Smooth muscle cell (in vitro differentiated cells): ENCODE measurements at regions not wholly inside any gene's neighbourhood (a gene's known extent, or its start where the extent isn't known, plus 50 kb on each side); places are given as distances from the start of the nearest gene placed in this dataset.
A peak's percentile ranks its signal among the peaks of the same experiment; 100 is the strongest.

Source experiments
- DNase-seq: peaks from one replicate; lab custom pipeline; 2025; ENCODE audit not compliant: unreplicated experiment; lab: John Stamatoyannopoulos, UW
- H2AFZ ChIP-seq: fragments of 200-600 bp; sonication (generic); 2 replicates; pipeline ENCODE4 v1.6.0; 2016; ENCODE audit warnings: antibody characterized with exemption, low read depth, mild to moderate bottlenecking
- H3F3A ChIP-seq: fragments of 200-600 bp; sonication (generic); 2 replicates; pipeline ENCODE4 v1.6.0; 2017; ENCODE audit warnings: antibody characterized with exemption, low read depth
- H3K27ac ChIP-seq: fragments of 200-600 bp; sonication (generic); 2 replicates; pipeline ENCODE4 v1.5.1; 2016; ENCODE audit warnings: low read depth, mild to moderate bottlenecking
- H3K27me3 ChIP-seq: fragments of 200-600 bp; sonication (generic); 2 replicates; pipeline ENCODE4 v1.6.1; 2016; ENCODE audit warnings: low read depth, mild to moderate bottlenecking
- H3K36me3 ChIP-seq: fragments of 200-600 bp; sonication (generic); 2 replicates; pipeline ENCODE4 v1.5.1; 2016; ENCODE audit warnings: low read depth
- H3K4me1 ChIP-seq: fragments of 200-600 bp; sonication (generic); 2 replicates; pipeline ENCODE4 v1.5.1; 2016; ENCODE audit warnings: low read depth
- H3K4me2 ChIP-seq: fragments of 200-600 bp; sonication (generic); 2 replicates; pipeline ENCODE4 v1.6.0; 2016; ENCODE audit warnings: mild to moderate bottlenecking
- H3K4me3 ChIP-seq: fragments of 200-600 bp; sonication (generic); 2 replicates; pipeline ENCODE4 v1.5.1; 2016; ENCODE audit warnings: mild to moderate bottlenecking
- H3K79me2 ChIP-seq: fragments of 200-600 bp; sonication (generic); 2 replicates; pipeline ENCODE4 v1.6.0; 2016; ENCODE audit warnings: low read depth, mild to moderate bottlenecking
- H3K9ac ChIP-seq: fragments of 200-600 bp; sonication (generic); 2 replicates; pipeline ENCODE4 v1.6.0; 2016; ENCODE audit warnings: low read depth
- H3K9me3 ChIP-seq: fragments of 200-600 bp; sonication (generic); replicated peaks from 2 replicates; pipeline ENCODE4 v1.5.1; 2016; ENCODE audit warnings: low read depth
- H4K20me1 ChIP-seq: fragments of 200-600 bp; sonication (generic); 2 replicates; pipeline ENCODE4 v1.6.0; 2016; ENCODE audit warnings: low read depth
- WGBS: methylation state at CpG from one replicate; pipeline ENCODE4 v1.1.7; 2016; ENCODE audit warnings: low lambda C conversion rate; 5-methylcytosine and 5-hydroxymethylcytosine counted together
- TF ChIP-seq, protein P1 (sequence below): fragments of 200-600 bp; sonication (generic); IDR thresholded peaks from 2 replicates; pipeline ENCODE4 v1.5.1; 2017; ENCODE audit warnings: borderline replicate concordance, mild to moderate bottlenecking, antibody characterized with exemption; ENCODE audit not compliant: insufficient read depth, poor library complexity, severe bottlenecking

DNA sequence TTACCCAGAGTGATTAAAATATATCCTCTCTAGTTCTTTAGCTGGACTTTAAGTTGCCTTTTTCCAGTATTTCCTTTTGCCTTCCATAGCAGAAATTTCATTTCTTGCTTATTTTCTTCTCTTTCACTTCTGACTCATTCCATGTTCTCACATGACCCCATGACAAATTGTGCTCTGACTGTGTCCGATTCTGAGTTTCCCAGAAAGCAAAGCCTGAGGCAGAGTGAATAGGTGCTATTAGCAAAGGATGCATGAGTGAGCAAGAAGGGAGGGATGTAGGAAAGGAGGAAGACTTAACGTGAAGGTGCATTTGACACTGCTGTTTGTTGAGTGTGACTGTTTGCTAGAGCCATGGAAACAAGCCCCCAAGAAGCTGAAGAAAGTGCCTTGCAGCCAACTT is 82.6 kb upstream of the CNTNAP4 start:
- Histone ChIP-seq H2AFZ (peak overlapping the region; percentile 75), H3K9ac (peak overlapping the region; percentile 83), H4K20me1 (no peaks in the 10 kb centered on the region), H3K27me3 (no peaks in the 10 kb centered on the region), H3F3A (peaks cover 11% of the 10 kb centered on the region), H3K4me3 (peak overlapping the region; percentile 25), H3K4me2 (peak overlapping the region; percentile 83), H3K36me3 (no peaks in the 10 kb centered on the region), H3K79me2 (no peaks in the 10 kb centered on the region), H3K4me1 (peaks cover 10% of the 10 kb centered on the region), H3K27ac (peak overlapping the region; percentile 96), H3K9me3 (no peaks in the 10 kb centered on the region)
- TF ChIP-seq, protein P1, sequence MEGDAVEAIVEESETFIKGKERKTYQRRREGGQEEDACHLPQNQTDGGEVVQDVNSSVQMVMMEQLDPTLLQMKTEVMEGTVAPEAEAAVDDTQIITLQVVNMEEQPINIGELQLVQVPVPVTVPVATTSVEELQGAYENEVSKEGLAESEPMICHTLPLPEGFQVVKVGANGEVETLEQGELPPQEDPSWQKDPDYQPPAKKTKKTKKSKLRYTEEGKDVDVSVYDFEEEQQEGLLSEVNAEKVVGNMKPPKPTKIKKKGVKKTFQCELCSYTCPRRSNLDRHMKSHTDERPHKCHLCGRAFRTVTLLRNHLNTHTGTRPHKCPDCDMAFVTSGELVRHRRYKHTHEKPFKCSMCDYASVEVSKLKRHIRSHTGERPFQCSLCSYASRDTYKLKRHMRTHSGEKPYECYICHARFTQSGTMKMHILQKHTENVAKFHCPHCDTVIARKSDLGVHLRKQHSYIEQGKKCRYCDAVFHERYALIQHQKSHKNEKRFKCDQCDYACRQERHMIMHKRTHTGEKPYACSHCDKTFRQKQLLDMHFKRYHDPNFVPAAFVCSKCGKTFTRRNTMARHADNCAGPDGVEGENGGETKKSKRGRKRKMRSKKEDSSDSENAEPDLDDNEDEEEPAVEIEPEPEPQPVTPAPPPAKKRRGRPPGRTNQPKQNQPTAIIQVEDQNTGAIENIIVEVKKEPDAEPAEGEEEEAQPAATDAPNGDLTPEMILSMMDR, result no peak
- 19% methylated on average over 2 of the region's 2 CpGs for WGBS
- no peak for DNase-seq

DNA sequence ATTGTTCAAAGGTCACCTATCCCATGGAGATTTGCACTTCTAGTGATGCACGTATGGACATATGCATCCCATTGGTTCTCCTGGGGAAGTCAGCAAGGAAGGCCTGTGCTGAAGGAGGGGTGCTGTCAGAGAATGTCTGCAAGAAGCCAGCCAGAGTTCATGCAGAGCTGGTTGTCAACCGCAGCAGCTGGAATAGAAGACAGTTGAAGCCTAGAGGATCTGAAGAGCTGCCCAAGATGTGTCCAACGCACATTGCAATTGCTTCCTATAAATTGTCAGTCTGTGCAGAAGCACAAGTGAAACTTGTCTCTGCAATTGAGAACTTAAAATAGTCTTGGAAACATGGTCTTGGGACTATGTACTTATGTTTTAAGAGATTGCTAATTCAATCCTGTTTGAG is 82.1 kb upstream of the CNTNAP4 start:
- WGBS, result 81% methylated on average over 3 of the region's 3 CpGs
- TF ChIP-seq, protein P1, result no peak
- peak overlapping the region; percentile 96 for H3K27ac ChIP-seq

DNA sequence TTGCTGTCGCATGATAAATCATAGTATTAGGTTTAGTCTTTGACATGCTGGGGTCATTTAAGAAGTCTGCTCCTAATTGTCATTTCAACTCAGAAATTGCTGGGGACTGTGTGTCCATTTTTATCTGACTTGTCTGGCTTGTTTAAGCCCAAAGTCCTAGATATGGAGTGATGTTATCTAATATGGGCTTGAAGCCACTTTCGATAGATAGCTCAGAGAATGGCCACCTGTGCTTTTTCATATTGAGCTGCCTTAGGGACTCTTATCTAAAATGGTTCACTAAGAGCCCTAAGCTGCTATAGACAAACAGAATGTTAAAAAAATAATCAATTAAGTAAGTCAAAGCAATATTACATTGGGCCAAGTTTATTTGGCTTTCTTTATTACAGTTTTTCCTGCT is 81.6 kb upstream of the CNTNAP4 start:
- H3K9ac ChIP-seq, result no peak overlapping the region
- no peaks in the 10 kb centered on the region for H3K27me3 ChIP-seq
- no peak overlapping the region for H3K4me3 ChIP-seq
- H3K4me1 ChIP-seq, result peaks cover 10% of the 10 kb centered on the region
- peaks cover 11% of the 10 kb centered on the region for H3F3A ChIP-seq
- no peak overlapping the region for H3K27ac ChIP-seq
- H3K36me3 ChIP-seq, result no peaks in the 10 kb centered on the region
- 45% methylated on average over 2 of the region's 2 CpGs for WGBS
- DNase-seq, result no peak
- no peak overlapping the region for H3K4me2 ChIP-seq
- H3K9me3 ChIP-seq, result no peaks in the 10 kb centered on the region
- H2AFZ ChIP-seq, result no peak overlapping the region
- H3K79me2 ChIP-seq, result no peaks in the 10 kb centered on the region
- TF ChIP-seq, protein P1, result no peak
- H4K20me1 ChIP-seq, result no peaks in the 10 kb centered on the region

More for the DNA sequence above, 82.1 kb upstream of the CNTNAP4 start:
- Histone ChIP-seq H4K20me1 (no peaks in the 10 kb centered on the region), H2AFZ (no peak overlapping the region), H3K4me2 (no peak overlapping the region), H3K36me3 (no peaks in the 10 kb centered on the region), H3K4me3 (no peak overlapping the region), H3K27me3 (no peaks in the 10 kb centered on the region), H3K79me2 (no peaks in the 10 kb centered on the region), H3K9ac (no peak overlapping the region), H3K4me1 (peaks cover 10% of the 10 kb centered on the region), H3K9me3 (no peaks in the 10 kb centered on the region), H3F3A (peaks cover 11% of the 10 kb centered on the region)
- no peak for DNase-seq

- no peak overlapping the region for H2AFZ ChIP-seq
- H4K20me1 ChIP-seq, result no peaks in the 10 kb centered on the region
- TF ChIP-seq, protein P1, result no peak
- no peak overlapping the region for H3K4me2 ChIP-seq
- no peaks in the 10 kb centered on the region for H3K9me3 ChIP-seq
- whole genome bisulfite sequencing, result 74% methylated on average over 1 of the region's 1 CpG
- no peaks in the 10 kb centered on the region for H3K79me2 ChIP-seq
- H3F3A ChIP-seq, result peaks cover 7% of the 10 kb centered on the region
- no peaks in the 10 kb centered on the region for H3K27me3 ChIP-seq
- H3K9ac ChIP-seq, result no peak overlapping the region
- H3K4me1 ChIP-seq, result peaks cover 16% of the 10 kb centered on the region
- no peak for DNase-seq
- H3K4me3 ChIP-seq, result no peak overlapping the region
- H3K27ac ChIP-seq, result no peak overlapping the region
- no peaks in the 10 kb centered on the region for H3K36me3 ChIP-seq
Observed at GRCh38 chr16:76197900-76198299, 79.3 kb upstream of the CNTNAP4 start.
